H1 (cell line): ENCODE measurements at regions not wholly inside any gene's neighbourhood (a gene's known extent, or its start where the extent isn't known, plus 50 kb on each side); places are given as distances from the start of the nearest gene placed in this dataset.

Experiments used
- CTCF ChIA-PET: fragments of 300-600 bp; sonication (Branson Sonifier 250); formaldehyde crosslinking; loops from one replicate; lab custom pipeline; 2021; ENCODE audit not compliant: partially characterized antibody; lab: Charles Lee
- POLR2A ChIA-PET: fragments of 300-600 bp; sonication (Branson Sonifier 250); formaldehyde crosslinking; loops from one replicate; lab custom pipeline; 2021; ENCODE audit warnings: inconsistent platforms; ENCODE audit not compliant: partially characterized antibody; lab: Charles Lee
- DNase-seq, 2 experiments: peaks; one replicate each; pipeline versions ENCODE4 v3.0.0 to v3.0.0-alpha.2; 2010 to 2022; ENCODE audit warnings: low spot score in 2 of 2, low read depth in 1 of 2, mixed read lengths in 1 of 2
- FAIRE-seq: peaks from 2 replicates; lab custom pipeline; 2011; peaks lifted over from hg19 to GRCh38; lab: Jason Lieb, UNC
- H2AFZ ChIP-seq: 2 replicates; pipeline ENCODE4 v1.8.1; 2012; ENCODE audit warnings: low read length, inconsistent platforms
- H2AK5ac ChIP-seq: 2 replicates; pipeline ENCODE4 v1.6.1; 2013; ENCODE audit warnings: low read depth, low read length
- H2BK120ac ChIP-seq: replicated peaks from 2 replicates; pipeline ENCODE3; 2013; ENCODE audit warnings: low read depth, low read length, inconsistent platforms
- H2BK12ac ChIP-seq: 2 replicates; pipeline ENCODE4 v1.6.1; 2013; ENCODE audit warnings: low read depth, low read length
- H2BK15ac ChIP-seq: 2 replicates; pipeline ENCODE4 v1.6.1; 2013; ENCODE audit warnings: low read length
- H2BK20ac ChIP-seq: 2 replicates; pipeline ENCODE4 v1.6.1; 2013; ENCODE audit warnings: low read length
- H2BK5ac ChIP-seq: 2 replicates; pipeline ENCODE4 v1.6.1; 2013; ENCODE audit warnings: low read depth, low read length
- H3K14ac ChIP-seq: 2 replicates; pipeline ENCODE4 v1.6.1; 2013; ENCODE audit warnings: inconsistent platforms; ENCODE audit not compliant: insufficient read length
- H3K18ac ChIP-seq: 2 replicates; pipeline ENCODE4 v1.6.1; 2013; ENCODE audit warnings: low read length; ENCODE audit errors: extremely low read depth
- H3K23ac ChIP-seq: 2 replicates; pipeline ENCODE4 v1.6.1; 2013; ENCODE audit warnings: inconsistent platforms; ENCODE audit not compliant: insufficient read length
- H3K23me2 ChIP-seq: 2 replicates; pipeline ENCODE4 v1.6.1; 2013; ENCODE audit warnings: low read depth, low read length
- H3K27ac ChIP-seq: 2 replicates; pipeline ENCODE4 v1.6.1; 2011; ENCODE audit warnings: low read depth, low read length, inconsistent platforms
- H3K27me3 ChIP-seq, 4 experiments: replicated peaks in 1 of 4; 1 replicate in 1 of 4; 2 replicates in 3 of 4; pipeline versions ENCODE4 v1.6.1 to v1.8.1; 2011 to 2013; ENCODE audit warnings: low read length in 3 of 4, mild to moderate bottlenecking in 3 of 4, inconsistent platforms in 2 of 4, mixed read lengths in 2 of 4, moderate library complexity in 1 of 4; ENCODE audit not compliant: control insufficient read depth in 3 of 4, insufficient read depth in 3 of 4; ENCODE audit errors: extremely low read depth in 1 of 4
- H3K36me3 ChIP-seq, 4 experiments: 2 replicates each; pipeline versions ENCODE4 v1.6.1 to v1.8.1; 2011 to 2013; ENCODE audit warnings: mild to moderate bottlenecking in 4 of 4, low read length in 3 of 4, moderate library complexity in 2 of 4, control low read depth in 1 of 4, inconsistent platforms in 1 of 4; ENCODE audit not compliant: insufficient read depth in 4 of 4, control insufficient read depth in 2 of 4
- H3K4ac ChIP-seq: replicated peaks from 2 replicates; pipeline ENCODE3; 2013; ENCODE audit warnings: low read length, low read depth, mixed read lengths, inconsistent platforms; ENCODE audit not compliant: insufficient read length
- H3K4me1 ChIP-seq, 4 experiments: replicated peaks in 1 of 4; 1 replicate in 1 of 4; 2 replicates in 3 of 4; pipeline versions ENCODE4 v1.6.1 to v1.8.1; 2011 to 2013; ENCODE audit warnings: low read length in 3 of 4, inconsistent platforms in 2 of 4, mixed read lengths in 1 of 4; ENCODE audit not compliant: insufficient read depth in 4 of 4, control insufficient read depth in 3 of 4
- H3K4me2 ChIP-seq, 2 experiments: 2 replicates each; pipeline versions ENCODE4 v1.6.1 to v1.8.1; 2011 to 2013; ENCODE audit warnings: low read depth in 2 of 2, low read length in 2 of 2, control low read depth in 1 of 2, inconsistent platforms in 1 of 2, mild to moderate bottlenecking in 1 of 2; ENCODE audit not compliant: insufficient read depth in 1 of 2
- H3K4me3 ChIP-seq, 4 experiments: fragments of 200-600, 300-600 bp in 1 of 4; sonication (generic), shearing (Covaris generic), sonication (Bioruptor Twin) in 1 of 4; 2 replicates each; pipeline versions ENCODE4 v1.5.1 to v1.8.1; 2011 to 2016; ENCODE audit warnings: low read length in 4 of 4, low read depth in 3 of 4, control low read depth in 2 of 4, inconsistent platforms in 2 of 4, mild to moderate bottlenecking in 2 of 4, mixed read lengths in 1 of 4, moderate library complexity in 1 of 4; ENCODE audit not compliant: insufficient read depth in 2 of 4; ENCODE audit errors: extremely low read depth in 1 of 4
- H3K56ac ChIP-seq: replicated peaks from 2 replicates; pipeline ENCODE3; 2013; ENCODE audit warnings: low read depth, mild to moderate bottlenecking, mixed read lengths, low read length, inconsistent platforms; ENCODE audit not compliant: insufficient read length
- H3K79me1 ChIP-seq: 2 replicates; pipeline ENCODE4 v1.6.1; 2013; ENCODE audit warnings: low read depth, low read length, control low read depth
- H3K79me2 ChIP-seq, 2 experiments: 2 replicates each; pipeline versions ENCODE4 v1.6.1 to v1.8.1; 2012 to 2013; ENCODE audit warnings: low read length in 2 of 2, mild to moderate bottlenecking in 2 of 2, inconsistent platforms in 1 of 2; ENCODE audit not compliant: insufficient read depth in 2 of 2, control insufficient read depth in 1 of 2
- H3K9ac ChIP-seq, 4 experiments: replicated peaks in 1 of 4; 1 replicate in 1 of 4; 2 replicates in 3 of 4; pipeline versions ENCODE4 v1.6.1 to v1.8.1; 2011 to 2013; ENCODE audit warnings: low read depth in 3 of 4, low read length in 3 of 4, control low read depth in 2 of 4, mild to moderate bottlenecking in 2 of 4, moderate library complexity in 2 of 4, inconsistent platforms in 1 of 4; ENCODE audit errors: extremely low read depth in 1 of 4
- H3K9me3 ChIP-seq, 2 experiments: 2 replicates each; pipeline versions ENCODE4 v1.6.1 to v1.8.1; 2012 to 2013; ENCODE audit warnings: mild to moderate bottlenecking in 2 of 2, moderate library complexity in 2 of 2, control low read depth in 1 of 2, inconsistent platforms in 1 of 2, low read depth in 1 of 2, low read length in 1 of 2, mixed read lengths in 1 of 2; ENCODE audit not compliant: insufficient read depth in 2 of 2
- H4K20me1 ChIP-seq, 2 experiments: replicated peaks in 1 of 2; 2 replicates each; pipeline versions ENCODE3 to v1.8.1; 2011 to 2013; ENCODE audit warnings: inconsistent platforms in 2 of 2, low read length in 2 of 2, mild to moderate bottlenecking in 1 of 2; ENCODE audit not compliant: insufficient read depth in 2 of 2, control insufficient read depth in 1 of 2
- H4K5ac ChIP-seq: 2 replicates; pipeline ENCODE4 v1.6.1; 2013; ENCODE audit warnings: low read length, low read depth, mixed read lengths, inconsistent platforms; ENCODE audit not compliant: insufficient read length
- H4K8ac ChIP-seq: 2 replicates; pipeline ENCODE4 v1.8.0; 2013; ENCODE audit warnings: mild to moderate bottlenecking, moderate library complexity, low read length, inconsistent platforms; ENCODE audit not compliant: insufficient read depth; ENCODE audit errors: extremely low read depth
- H4K91ac ChIP-seq: replicated peaks from 2 replicates; pipeline ENCODE3; 2013; ENCODE audit warnings: low read length, mixed read lengths, inconsistent platforms; ENCODE audit not compliant: insufficient read length
- CHD2 ChIP-seq: IDR thresholded peaks from 2 replicates; pipeline ENCODE4 v1.6.1; 2012; ENCODE audit warnings: low read length, improper control_type of control experiment
- CREB1 ChIP-seq: IDR thresholded peaks from 2 replicates; pipeline ENCODE4 v1.6.1; 2012; ENCODE audit warnings: inconsistent platforms
- KDM4A ChIP-seq: IDR thresholded peaks from one replicate; pipeline ENCODE4 v1.7.1; 2012; ENCODE audit warnings: low read depth, mild to moderate bottlenecking, moderate library complexity, low read length, inconsistent platforms; ENCODE audit not compliant: severe bottlenecking
- SAP30 ChIP-seq: fragments of 300-600 bp; sonication (generic); IDR thresholded peaks from 2 replicates; pipeline ENCODE4 v1.7.1; 2012; ENCODE audit warnings: low read length, moderate library complexity, mild to moderate bottlenecking, inconsistent platforms; ENCODE audit not compliant: insufficient read depth, insufficient replicate concordance
- SIN3A ChIP-seq, 2 experiments: IDR thresholded peaks in 1 of 2; conservative IDR thresholded peaks in 1 of 2; 2 replicates each; pipeline ENCODE4 v1.6.1; 2011 to 2012; ENCODE audit warnings: low read length in 2 of 2, improper control_type of control experiment in 1 of 2, low read depth in 1 of 2, mild to moderate bottlenecking in 1 of 2
- SIX5 ChIP-seq: IDR thresholded peaks from 2 replicates; pipeline ENCODE4 v1.6.1; 2011; ENCODE audit warnings: mild to moderate bottlenecking, low read depth, low read length
- SRF ChIP-seq: IDR thresholded peaks from 2 replicates; pipeline ENCODE4 v1.6.1; 2011; ENCODE audit warnings: mild to moderate bottlenecking, low read depth, low read length, moderate library complexity
- USF2 ChIP-seq: IDR thresholded peaks from 2 replicates; pipeline ENCODE4 v1.6.1; 2011; ENCODE audit warnings: low read length, improper control_type of control experiment
- ZNF274 ChIP-seq: IDR thresholded peaks from 2 replicates; pipeline ENCODE4 v1.7.0; 2012; ENCODE audit warnings: low read length, borderline replicate concordance; ENCODE audit errors: extremely low read depth
- WGBS, 2 experiments: shearing (Covaris generic) in 1 of 2; methylation state at CpG; one replicate each; pipeline versions ENCODE4 v1.1.6 to v1.1.7; 2013 to 2015; ENCODE audit warnings: low lambda C conversion rate in 2 of 2, mixed read lengths in 2 of 2, inconsistent platforms in 1 of 2, low coverage in 1 of 2, missing lambda C conversion rate in 1 of 2; ENCODE audit not compliant: insufficient replicate concordance in 2 of 2, insufficient coverage in 1 of 2, insufficient read length in 1 of 2; ENCODE audit errors: extremely low coverage in 1 of 2, missing lambda C conversion rate in 1 of 2; 5-methylcytosine and 5-hydroxymethylcytosine counted together

GRCh38 chr20:62566266-62566665, 76.0 kb upstream of the SLCO4A1 start:
- Histone ChIP-seq H3K4me2 (no peak overlapping the region), H2BK15ac (no peak overlapping the region), H2BK12ac (no peak overlapping the region), H2BK5ac (no peak overlapping the region), H3K14ac (no peak overlapping the region), H3K56ac (no peak overlapping the region), H3K18ac (no peak overlapping the region), H2AFZ (no peak overlapping the region), H2AK5ac (no peak overlapping the region), H3K27me3 (no peaks in the 10 kb centered on the region), H3K9ac (no peak overlapping the region), H3K4ac (no peak overlapping the region), H3K23ac (no peak overlapping the region), H3K23me2 (no peaks in the 10 kb centered on the region), H4K91ac (no peak overlapping the region), H3K79me2 (no peaks in the 10 kb centered on the region), H3K4me1 (peaks cover 0 to 5% (median 0%) of the 10 kb centered on the region in 4 experiments; a peak in 1 of 7 replicates), H3K4me3 (no peak overlapping the region), H2BK120ac (no peak overlapping the region), H2BK20ac (no peak overlapping the region), H3K9me3 (no peaks in the 10 kb centered on the region), H3K79me1 (no peaks in the 10 kb centered on the region; the same call in 1 of the 2 replicates), H4K5ac (no peak overlapping the region), H3K36me3 (no peaks in the 10 kb centered on the region), H4K8ac (no peak overlapping the region), H3K27ac (no peak overlapping the region), H4K20me1 (peaks cover 0 to 2% of the 10 kb centered on the region in 2 experiments)
- POLR2A ChIA-PET, result no interaction called here
- 91% methylated on average over 11 of the region's 11 CpGs; no CpG with 5 or more reads in 1 of the 2 experiments for WGBS, 2 experiments
- FAIRE-seq (no peak), DNase-seq (no peak)
- CTCF ChIA-PET, result interaction anchor here (1.0 kb wide), 1 partner anchor 12 kb away, joined by 4 read pairs; no protein-coding TSS in a partner anchor
- TF ChIP-seq SRF, result no peak
- TF ChIP-seq SIX5, result no peak
- no peak for TF ChIP-seq SAP30
- TF ChIP-seq CREB1, result no peak
- TF ChIP-seq ZNF274, result no peak
- no peak for TF ChIP-seq KDM4A
- no peak for TF ChIP-seq CHD2
- TF ChIP-seq SIN3A (conservative IDR thresholded peaks at IDR 0.05 in 1 of 2, IDR thresholded peaks at IDR 0.05 in 1 of 2; ENCODE audit: low read depth in 1 of 2, low read length in 2 of 2), result no peak
- no peak for TF ChIP-seq USF2
